SK-N-SH (cell line): ENCODE measurements at regions not wholly inside any gene's neighbourhood (a gene's known extent, or its start where the extent isn't known, plus 50 kb on each side); places are given as distances from the start of the nearest gene placed in this dataset.

Experiments
- CTCF ChIA-PET: fragments of 300-600, 350-600 bp; formaldehyde crosslinking; extraction: SDS; loops from one replicate; lab custom pipeline; 2021; lab: Yijun Ruan, JAX
- POLR2A ChIA-PET: fragments of 350-600 bp; sonication (Branson Sonifier 250); formaldehyde crosslinking; extraction: SDS; loops from one replicate; lab custom pipeline; 2020; ENCODE audit warnings: antibody characterized with exemption, inconsistent platforms; lab: Yijun Ruan, JAX
- DNase-seq: peaks from one replicate; pipeline ENCODE4 v3.0.0; 2012
- H2AFZ ChIP-seq: fragments of 200-600 bp; sonication (generic); 2 replicates; pipeline ENCODE4 v1.8.1; 2016; ENCODE audit warnings: antibody characterized with exemption, mild to moderate bottlenecking, low read depth
- H3F3A ChIP-seq: fragments of 200-600 bp; sonication (generic); replicated peaks from 2 replicates; pipeline ENCODE3; 2016; ENCODE audit warnings: antibody characterized with exemption, mild to moderate bottlenecking; ENCODE audit not compliant: insufficient read depth
- H3K27ac ChIP-seq, 2 experiments: fragments of 200-500 bp in 1 of 2; fragments of 200-600 bp in 1 of 2; sonication (Bioruptor generic) in 1 of 2; sonication (generic), shearing (Covaris generic) in 1 of 2; 2 replicates each; pipeline versions ENCODE4 v1.5.1 to v1.6.1; 2014 to 2016; ENCODE audit warnings: low read depth in 2 of 2, inconsistent platforms in 1 of 2, low read length in 1 of 2, mild to moderate bottlenecking in 1 of 2, mixed read lengths in 1 of 2
- H3K27me3 ChIP-seq: fragments of 200-600 bp; sonication (generic), shearing (Covaris generic); 2 replicates; pipeline ENCODE4 v1.6.1; 2016; ENCODE audit warnings: mixed run types; ENCODE audit not compliant: insufficient read depth
- H3K36me3 ChIP-seq, 2 experiments: fragments of 200-500 bp in 1 of 2; fragments of 200-600 bp in 1 of 2; sonication (Bioruptor generic) in 1 of 2; sonication (generic) in 1 of 2; replicated peaks in 1 of 2; 2 replicates each; pipeline versions ENCODE3 to v1.5.1; 2014 to 2016; ENCODE audit warnings: low read length in 1 of 2, mild to moderate bottlenecking in 1 of 2; ENCODE audit not compliant: insufficient read depth in 2 of 2, control insufficient read depth in 1 of 2
- H3K4me1 ChIP-seq, 2 experiments: fragments of 200-500 bp in 1 of 2; fragments of 200-600 bp in 1 of 2; sonication (Bioruptor generic) in 1 of 2; sonication (generic), shearing (Covaris generic) in 1 of 2; 2 replicates each; pipeline versions ENCODE4 v1.5.1 to v1.6.1; 2014 to 2016; ENCODE audit warnings: low read depth in 1 of 2, low read length in 1 of 2, mixed run types in 1 of 2; ENCODE audit not compliant: insufficient read depth in 2 of 2, control insufficient read depth in 1 of 2
- H3K4me2 ChIP-seq: fragments of 200-600 bp; sonication (generic), shearing (Covaris generic); 2 replicates; pipeline ENCODE4 v1.6.1; 2017; ENCODE audit warnings: mixed run types
- H3K4me3 ChIP-seq, 2 experiments: fragments of 200-500 bp in 1 of 2; fragments of 200-600 bp in 1 of 2; sonication (Bioruptor generic) in 1 of 2; sonication (generic), shearing (Covaris generic) in 1 of 2; 2 replicates each; pipeline versions ENCODE4 v1.5.1 to v1.8.1; 2014 to 2016; ENCODE audit warnings: low read depth in 2 of 2, inconsistent platforms in 1 of 2, low read length in 1 of 2, mild to moderate bottlenecking in 1 of 2, mixed read lengths in 1 of 2, moderate library complexity in 1 of 2
- H3K79me2 ChIP-seq: fragments of 200-600 bp; sonication (generic); 2 replicates; pipeline ENCODE4 v1.8.1; 2017; ENCODE audit warnings: mild to moderate bottlenecking; ENCODE audit not compliant: insufficient read depth
- H3K9ac ChIP-seq: fragments of 200-600 bp; sonication (generic); 2 replicates; pipeline ENCODE4 v1.6.1; 2017; ENCODE audit warnings: mixed run types
- H3K9me2 ChIP-seq: fragments of 200-600 bp; sonication (generic); 2 replicates; pipeline ENCODE4 v1.6.1; 2017; ENCODE audit warnings: mixed run types
- H3K9me3 ChIP-seq: fragments of 200-600 bp; sonication (generic); 2 replicates; pipeline ENCODE4 v1.6.1; 2017; ENCODE audit warnings: mixed run types, mild to moderate bottlenecking, moderate library complexity
- H4K20me1 ChIP-seq: fragments of 200-600 bp; sonication (generic); 2 replicates; pipeline ENCODE4 v1.6.1; 2017; ENCODE audit warnings: mild to moderate bottlenecking, mixed run types; ENCODE audit not compliant: insufficient read depth
- ELF1 ChIP-seq: IDR thresholded peaks from 2 replicates; pipeline ENCODE4 v1.4.0; 2012
- EP300 ChIP-seq, 2 experiments: IDR thresholded peaks; 2 replicates each; pipeline versions ENCODE4 v1.4.0 to v1.6.1; 2012; ENCODE audit warnings: borderline replicate concordance in 1 of 2, low read depth in 1 of 2, low read length in 1 of 2
- GABPA ChIP-seq: IDR thresholded peaks from 2 replicates; pipeline ENCODE4 v1.4.0; 2012; ENCODE audit warnings: low read depth, mild to moderate bottlenecking
- GATA2 ChIP-seq: sonication (generic); formaldehyde crosslinking; IDR thresholded peaks from 2 replicates; pipeline ENCODE4 v1.5.0; 2020; ENCODE audit warnings: mild to moderate bottlenecking, missing genetic modification reagents
- MEF2A ChIP-seq: IDR thresholded peaks from 2 replicates; pipeline ENCODE4 v1.4.0; 2012; ENCODE audit warnings: low read depth, borderline replicate concordance
- MXI1 ChIP-seq: IDR thresholded peaks from 2 replicates; pipeline ENCODE4 v1.6.1; 2012; ENCODE audit warnings: mild to moderate bottlenecking, low read depth, low read length, improper control_type of control experiment
- NRF1 ChIP-seq: IDR thresholded peaks from 2 replicates; pipeline ENCODE4 v1.6.1; 2012; ENCODE audit warnings: low read depth, mild to moderate bottlenecking, low read length
- RAD21 ChIP-seq: IDR thresholded peaks from 2 replicates; pipeline ENCODE4 v1.6.1; 2012; ENCODE audit warnings: mild to moderate bottlenecking, low read length
- RCOR1 ChIP-seq: fragments of 150-350 bp; IDR thresholded peaks from 2 replicates; pipeline ENCODE4 v1.6.1; 2017; ENCODE audit warnings: antibody characterized with exemption, low read length
- RFX5 ChIP-seq: IDR thresholded peaks from 2 replicates; pipeline ENCODE4 v1.6.1; 2012; ENCODE audit warnings: mild to moderate bottlenecking, improper control_type of control experiment, low read length
- SIN3A ChIP-seq: IDR thresholded peaks from 2 replicates; pipeline ENCODE4 v1.6.1; 2012; ENCODE audit warnings: low read depth, mild to moderate bottlenecking, low read length, moderate library complexity, borderline replicate concordance
- SMC3 ChIP-seq: IDR thresholded peaks from 2 replicates; pipeline ENCODE4 v1.6.1; 2012; ENCODE audit warnings: low read depth, low read length, improper control_type of control experiment
- TCF12 ChIP-seq: IDR thresholded peaks from 2 replicates; pipeline ENCODE4 v1.4.0; 2012
- TEAD4 ChIP-seq: IDR thresholded peaks from 2 replicates; pipeline ENCODE4 v1.4.0; 2012; ENCODE audit warnings: mild to moderate bottlenecking, borderline replicate concordance; ENCODE audit not compliant: insufficient read depth
- YY1 ChIP-seq: IDR thresholded peaks from 2 replicates; pipeline ENCODE4 v1.4.0; 2012; ENCODE audit warnings: low read depth, mild to moderate bottlenecking
- WGBS: methylation state at CpG from one replicate; pipeline ENCODE4 v1.1.6; 2017; ENCODE audit warnings: low lambda C conversion rate; 5-methylcytosine and 5-hydroxymethylcytosine counted together
- TF ChIP-seq, protein P1 (sequence below): IDR thresholded peaks from 2 replicates; pipeline ENCODE4 v1.4.0; 2012; ENCODE audit warnings: low read depth
- TF ChIP-seq, protein P2 (sequence below): fragments of 200-600 bp; sonication (generic); IDR thresholded peaks from 2 replicates; pipeline ENCODE4 v1.6.1; 2017; ENCODE audit warnings: antibody characterized with exemption, mild to moderate bottlenecking, moderate library complexity
- TF ChIP-seq, protein P3 (sequence below): IDR thresholded peaks from 2 replicates; pipeline ENCODE4; 2012
- TF ChIP-seq, protein P4 (sequence below): fragments of 150-350 bp; IDR thresholded peaks from 2 replicates; pipeline ENCODE4 v1.6.1; 2016; ENCODE audit warnings: mild to moderate bottlenecking, low read depth, low read length
- TF ChIP-seq, protein P5 (sequence below): fragments of 150-350 bp; IDR thresholded peaks from 2 replicates; pipeline ENCODE4 v1.6.1; 2017; ENCODE audit warnings: antibody characterized with exemption, low read length, low read depth, borderline replicate concordance

DNA sequence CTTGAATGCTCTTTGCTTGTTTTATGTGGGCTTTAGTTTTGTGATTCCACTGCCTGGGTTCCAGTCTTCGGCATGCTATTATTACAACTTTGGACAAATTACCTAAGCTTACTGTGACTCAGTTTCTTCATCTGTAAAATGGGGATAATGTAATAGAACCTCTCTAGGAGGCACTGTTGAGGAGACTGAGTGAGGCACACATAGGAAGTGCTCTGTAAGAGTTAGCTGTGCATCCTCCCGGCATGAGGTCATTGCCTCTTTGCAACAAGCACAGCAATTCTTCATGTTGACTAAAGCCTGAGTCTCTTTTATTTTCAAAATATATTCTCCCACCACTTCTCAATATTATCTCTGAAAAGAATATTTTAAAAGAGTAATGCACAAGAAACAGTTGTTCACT lies 227.4 kb downstream of the DLEU7 start:
- CTCF ChIA-PET = no interaction called here
- Histone ChIP-seq H4K20me1 (no peaks in the 10 kb centered on the region), H3K9ac (no peak overlapping the region), H3K9me3 (no peaks in the 10 kb centered on the region), H3F3A (peaks cover 27% of the 10 kb centered on the region), H3K27me3 (no peaks in the 10 kb centered on the region), H3K4me3 (no peak overlapping the region), H3K27ac (peak overlapping the region in 1 of 2 experiments; percentile 90; a peak in 2 of 4 replicates), H3K4me1 (peaks cover 3 to 9% of the 10 kb centered on the region in 2 experiments; a peak in 3 of 4 replicates), H2AFZ (no peak overlapping the region), H3K36me3 (no peaks in the 10 kb centered on the region), H3K9me2 (no peaks in the 10 kb centered on the region), H3K79me2 (no peaks in the 10 kb centered on the region), H3K4me2 (no peak overlapping the region)
- DNase-seq = no peak
- 96% methylated on average over 2 of the region's 2 CpGs for WGBS
- POLR2A ChIA-PET = no interaction called here
- TF ChIP-seq GATA2 (CRISPR knock-in tag) (no peak), NRF1 (no peak), ELF1 (0 out of 2 replicates have a peak, but pooled peaks have one; percentile 18), RAD21 (no peak), YY1 (no peak), RFX5 (no peak), RCOR1 (no peak), GABPA (no peak), SMC3 (no peak), MEF2A (no peak), SIN3A (no peak)
- TF ChIP-seq, protein P1, sequence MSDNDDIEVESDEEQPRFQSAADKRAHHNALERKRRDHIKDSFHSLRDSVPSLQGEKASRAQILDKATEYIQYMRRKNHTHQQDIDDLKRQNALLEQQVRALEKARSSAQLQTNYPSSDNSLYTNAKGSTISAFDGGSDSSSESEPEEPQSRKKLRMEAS = no peak
- TF ChIP-seq, protein P2, sequence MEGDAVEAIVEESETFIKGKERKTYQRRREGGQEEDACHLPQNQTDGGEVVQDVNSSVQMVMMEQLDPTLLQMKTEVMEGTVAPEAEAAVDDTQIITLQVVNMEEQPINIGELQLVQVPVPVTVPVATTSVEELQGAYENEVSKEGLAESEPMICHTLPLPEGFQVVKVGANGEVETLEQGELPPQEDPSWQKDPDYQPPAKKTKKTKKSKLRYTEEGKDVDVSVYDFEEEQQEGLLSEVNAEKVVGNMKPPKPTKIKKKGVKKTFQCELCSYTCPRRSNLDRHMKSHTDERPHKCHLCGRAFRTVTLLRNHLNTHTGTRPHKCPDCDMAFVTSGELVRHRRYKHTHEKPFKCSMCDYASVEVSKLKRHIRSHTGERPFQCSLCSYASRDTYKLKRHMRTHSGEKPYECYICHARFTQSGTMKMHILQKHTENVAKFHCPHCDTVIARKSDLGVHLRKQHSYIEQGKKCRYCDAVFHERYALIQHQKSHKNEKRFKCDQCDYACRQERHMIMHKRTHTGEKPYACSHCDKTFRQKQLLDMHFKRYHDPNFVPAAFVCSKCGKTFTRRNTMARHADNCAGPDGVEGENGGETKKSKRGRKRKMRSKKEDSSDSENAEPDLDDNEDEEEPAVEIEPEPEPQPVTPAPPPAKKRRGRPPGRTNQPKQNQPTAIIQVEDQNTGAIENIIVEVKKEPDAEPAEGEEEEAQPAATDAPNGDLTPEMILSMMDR = peak; percentile 25; the same call in 1 of the 2 replicates
- TF ChIP-seq, protein P3, sequence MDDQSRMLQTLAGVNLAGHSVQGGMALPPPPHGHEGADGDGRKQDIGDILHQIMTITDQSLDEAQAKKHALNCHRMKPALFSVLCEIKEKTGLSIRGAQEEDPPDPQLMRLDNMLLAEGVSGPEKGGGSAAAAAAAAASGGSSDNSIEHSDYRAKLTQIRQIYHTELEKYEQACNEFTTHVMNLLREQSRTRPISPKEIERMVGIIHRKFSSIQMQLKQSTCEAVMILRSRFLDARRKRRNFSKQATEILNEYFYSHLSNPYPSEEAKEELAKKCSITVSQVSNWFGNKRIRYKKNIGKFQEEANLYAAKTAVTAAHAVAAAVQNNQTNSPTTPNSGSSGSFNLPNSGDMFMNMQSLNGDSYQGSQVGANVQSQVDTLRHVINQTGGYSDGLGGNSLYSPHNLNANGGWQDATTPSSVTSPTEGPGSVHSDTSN = peak; percentile 7; the same call in 1 of the 2 replicates

DNA sequence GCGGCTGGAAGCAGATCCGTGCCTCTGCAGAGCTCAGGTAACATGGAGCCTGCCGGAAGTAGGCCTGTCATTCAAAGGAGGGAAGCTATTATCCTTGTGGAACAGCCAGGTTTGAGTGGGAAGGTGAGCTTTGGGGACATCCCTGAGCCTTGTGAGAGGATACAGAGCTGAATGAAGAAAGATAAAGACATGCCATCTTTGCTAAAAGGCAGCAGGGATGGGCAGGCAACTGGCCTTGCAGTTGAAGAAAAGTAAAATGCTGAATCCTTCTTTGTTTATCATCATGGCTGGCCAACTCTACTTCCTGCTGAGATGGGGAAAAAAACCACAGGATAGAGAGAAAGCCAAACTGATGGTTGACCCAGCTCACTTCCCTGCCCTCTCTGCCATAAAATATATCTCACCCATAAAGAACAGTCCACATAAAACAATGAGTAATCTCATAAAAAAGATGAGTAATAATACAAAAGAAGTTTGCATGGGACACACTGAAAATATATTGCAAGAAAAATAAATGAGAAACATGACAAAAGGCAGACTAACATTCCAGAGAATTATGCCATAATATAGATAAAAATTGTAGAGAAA lies 226.3 kb downstream of the DLEU7 start:
- Histone ChIP-seq H3K4me1 (peaks cover 3 to 9% of the 10 kb centered on the region in 2 experiments; a peak in 3 of 4 replicates), H3K79me2 (no peaks in the 10 kb centered on the region), H3F3A (peaks cover 27% of the 10 kb centered on the region), H4K20me1 (no peaks in the 10 kb centered on the region), H3K27me3 (no peaks in the 10 kb centered on the region), H3K9me2 (no peaks in the 10 kb centered on the region), H3K36me3 (no peaks in the 10 kb centered on the region), H2AFZ (peak overlapping the region; percentile 77; the same call in 1 of the 2 replicates), H3K9ac (peak overlapping the region; percentile 31; the same call in 1 of the 2 replicates), H3K4me2 (peak overlapping the region; percentile 13; the same call in 1 of the 2 replicates), H3K9me3 (no peaks in the 10 kb centered on the region), H3K27ac (peak overlapping the region; percentile 51 to 90; a peak in 3 of 4 replicates), H3K4me3 (no peak overlapping the region)
- ChIA-PET CTCF (interaction anchor here (0.7 kb wide), 1 partner anchor 15 kb away, joined by 3 read pairs; no protein-coding TSS in a partner anchor), POLR2A (no interaction called here)
- no peak for DNase-seq
- WGBS = 93% methylated on average over 3 of the region's 3 CpGs
- TF ChIP-seq, protein P4, sequence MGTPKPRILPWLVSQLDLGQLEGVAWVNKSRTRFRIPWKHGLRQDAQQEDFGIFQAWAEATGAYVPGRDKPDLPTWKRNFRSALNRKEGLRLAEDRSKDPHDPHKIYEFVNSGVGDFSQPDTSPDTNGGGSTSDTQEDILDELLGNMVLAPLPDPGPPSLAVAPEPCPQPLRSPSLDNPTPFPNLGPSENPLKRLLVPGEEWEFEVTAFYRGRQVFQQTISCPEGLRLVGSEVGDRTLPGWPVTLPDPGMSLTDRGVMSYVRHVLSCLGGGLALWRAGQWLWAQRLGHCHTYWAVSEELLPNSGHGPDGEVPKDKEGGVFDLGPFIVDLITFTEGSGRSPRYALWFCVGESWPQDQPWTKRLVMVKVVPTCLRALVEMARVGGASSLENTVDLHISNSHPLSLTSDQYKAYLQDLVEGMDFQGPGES = no peak
- no peak for TF ChIP-seq RCOR1
- TF ChIP-seq TEAD4 = peak; percentile 84
- TF ChIP-seq RAD21 = no peak
- TF ChIP-seq, protein P5, sequence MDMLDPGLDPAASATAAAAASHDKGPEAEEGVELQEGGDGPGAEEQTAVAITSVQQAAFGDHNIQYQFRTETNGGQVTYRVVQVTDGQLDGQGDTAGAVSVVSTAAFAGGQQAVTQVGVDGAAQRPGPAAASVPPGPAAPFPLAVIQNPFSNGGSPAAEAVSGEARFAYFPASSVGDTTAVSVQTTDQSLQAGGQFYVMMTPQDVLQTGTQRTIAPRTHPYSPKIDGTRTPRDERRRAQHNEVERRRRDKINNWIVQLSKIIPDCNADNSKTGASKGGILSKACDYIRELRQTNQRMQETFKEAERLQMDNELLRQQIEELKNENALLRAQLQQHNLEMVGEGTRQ = no peak
- no peak for TF ChIP-seq MXI1
- TF ChIP-seq YY1 = peak; percentile 77; the same call in 1 of the 2 replicates
- no peak for TF ChIP-seq GATA2 (CRISPR knock-in tag)
- no peak for TF ChIP-seq NRF1
- TF ChIP-seq TCF12 = peak; percentile 98
- TF ChIP-seq, protein P3 = peak; percentile 93
- TF ChIP-seq EP300 (IDR thresholded peaks at IDR 0.05; ENCODE audit: borderline replicate concordance in 1 of 2, low read depth in 1 of 2, low read length in 1 of 2) = peak; percentile 52 to 95
